T-cell (primary cell): ENCODE measurements at regions not wholly inside any gene's neighbourhood (a gene's known extent, or its start where the extent isn't known, plus 50 kb on each side); places are given as distances from the start of the nearest gene placed in this dataset.

ENCODE experiments used
- ATAC-seq, 4 experiments: fragments of 200-7000 bp in 3 of 4; fragments of 150-1000 bp in 1 of 4; cut with Tn5 transposase; replicated peaks in 1 of 4; 1 replicate in 3 of 4; 2 replicates in 1 of 4; pipeline ENCODE4 v1.10.0; 2021; ENCODE audit warnings: moderate library complexity in 3 of 4, mild to moderate bottlenecking in 2 of 4, moderate number of reproducible peaks in 1 of 4
- CTCF ChIA-PET, 2 donors: fragments of 300-600 bp; sonication (Branson Sonifier 250); formaldehyde crosslinking; loops; one replicate each; lab custom pipeline; 2022; ENCODE audit warnings: antibody characterized with exemption in 2 of 2; lab: Charles Lee
- POLR2A ChIA-PET, 2 donors: fragments of 300-600 bp; sonication (Branson Sonifier 250); formaldehyde crosslinking; loops; one replicate each; lab custom pipeline; 2022; ENCODE audit warnings: antibody characterized with exemption in 2 of 2; lab: Charles Lee
- DNase-seq, 35 experiments: peaks; one replicate each; pipeline versions ENCODE4 v3.0.0 to v3.0.0-alpha.2; 2013 to 2023
- H3K27ac ChIP-seq: one replicate; pipeline ENCODE4 v1.5.1; 2013; ENCODE audit warnings: low read length
- H3K27me3 ChIP-seq, 2 experiments: replicated peaks in 1 of 2; 1 replicate in 1 of 2; 2 replicates in 1 of 2; pipeline versions ENCODE4 v1.6.1 to v1.7.0; 2013; ENCODE audit warnings: low read length in 1 of 2, mixed read lengths in 1 of 2; ENCODE audit not compliant: control insufficient read depth in 2 of 2, insufficient read depth in 2 of 2; ENCODE audit errors: extremely low read depth in 1 of 2
- H3K36me3 ChIP-seq, 2 donors: 1 replicate in 1 of 2; 2 replicates in 1 of 2; pipeline versions ENCODE4 v1.6.1 to v1.7.0; 2013; ENCODE audit warnings: low read length in 1 of 2; ENCODE audit not compliant: control insufficient read depth in 2 of 2, insufficient read depth in 1 of 2; ENCODE audit errors: extremely low read depth in 1 of 2
- H3K4me1 ChIP-seq, 2 experiments: 1 replicate in 1 of 2; 2 replicates in 1 of 2; pipeline versions ENCODE4 v1.6.1 to v1.7.0; 2013; ENCODE audit warnings: low read length in 2 of 2, mixed read lengths in 1 of 2; ENCODE audit not compliant: insufficient read depth in 2 of 2, control insufficient read depth in 1 of 2; ENCODE audit errors: extremely low read depth in 1 of 2
- H3K4me3 ChIP-seq, 2 donors: 1 replicate in 1 of 2; 2 replicates in 1 of 2; pipeline versions ENCODE4 v1.5.1 to v1.7.0; 2013; ENCODE audit warnings: mild to moderate bottlenecking in 2 of 2, low read length in 1 of 2, moderate library complexity in 1 of 2; ENCODE audit not compliant: control insufficient read depth in 1 of 2; ENCODE audit errors: extremely low read depth in 1 of 2
- H3K9me3 ChIP-seq: 2 replicates; pipeline ENCODE4 v1.7.0; 2013
- H3K27ac Mint-ChIP-seq, 2 donors: one replicate each; pipeline ENCODE4 v1.8.0; 2020 to 2021; ENCODE audit warnings: mild to moderate bottlenecking in 2 of 2, mixed read lengths in 2 of 2
- H3K27me3 Mint-ChIP-seq, 2 donors: one replicate each; pipeline ENCODE4 v1.8.0; 2021 to 2022; ENCODE audit warnings: mixed read lengths in 2 of 2
- H3K36me3 Mint-ChIP-seq: one replicate; pipeline ENCODE4 v1.8.0; 2021; ENCODE audit warnings: mixed read lengths
- H3K4me1 Mint-ChIP-seq, 3 donors: one replicate each; pipeline ENCODE4 v1.8.0; 2020 to 2022; ENCODE audit warnings: mixed read lengths in 3 of 3, mild to moderate bottlenecking in 1 of 3
- H3K4me3 Mint-ChIP-seq, 3 donors: one replicate each; pipeline ENCODE4 v1.8.0; 2020 to 2022; ENCODE audit warnings: mild to moderate bottlenecking in 3 of 3, mixed read lengths in 3 of 3, moderate library complexity in 3 of 3
- H3K9me3 Mint-ChIP-seq, 3 donors: one replicate each; pipeline ENCODE4 v1.8.0; 2020 to 2022; ENCODE audit warnings: mixed read lengths in 3 of 3
- WGBS: methylation state at CpG from one replicate; pipeline ENCODE4 v1.1.5; 2013; ENCODE audit warnings: missing lambda C conversion rate; ENCODE audit not compliant: insufficient coverage; 5-methylcytosine and 5-hydroxymethylcytosine counted together

DNA sequence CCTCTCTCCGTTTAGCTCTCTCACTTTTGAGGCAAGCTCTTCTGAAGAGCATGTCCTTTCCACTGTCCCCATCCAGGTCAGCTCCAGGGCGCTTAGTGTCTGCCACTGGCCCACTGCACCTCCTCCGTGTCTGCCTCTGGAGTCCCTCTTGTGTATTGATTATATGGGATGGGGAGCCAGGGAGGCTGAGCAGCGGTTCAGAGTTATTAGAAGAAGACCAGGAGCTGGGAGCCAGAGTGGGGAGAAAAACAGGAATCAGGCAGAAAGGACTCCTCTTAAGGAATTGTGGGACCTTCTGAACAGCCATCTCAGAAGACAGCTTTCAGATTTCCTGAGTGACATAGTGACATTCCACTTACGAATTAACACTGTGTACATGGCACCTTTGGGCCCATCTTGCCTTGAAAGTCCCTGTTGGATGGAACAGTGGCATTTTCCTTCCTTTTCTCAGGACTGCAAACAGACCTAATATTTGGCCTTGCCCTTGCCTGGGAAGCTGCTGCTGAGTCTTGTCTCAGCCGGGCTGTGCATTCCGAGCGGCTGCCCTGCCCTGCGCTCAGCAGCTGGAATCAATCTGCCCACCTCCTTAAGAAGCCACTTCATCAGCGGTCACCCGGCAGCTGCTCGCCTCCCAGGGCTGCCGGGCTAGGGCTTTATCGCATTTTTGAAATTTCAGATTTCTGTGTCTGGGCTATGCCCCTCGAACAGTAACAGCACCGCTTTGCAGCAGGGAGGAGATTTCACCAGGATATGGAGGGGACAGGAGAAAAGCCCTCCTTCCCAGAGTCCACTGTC lies 81.1 kb upstream of the PRKG1 start:
- no peak overlapping the region for H3K4me3 ChIP-seq
- no peaks in the 10 kb centered on the region for H3K36me3 ChIP-seq
- no peaks in the 10 kb centered on the region for H3K9me3 Mint-ChIP-seq
- H3K9me3 ChIP-seq = no peaks in the 10 kb centered on the region
- no peak overlapping the region for H3K27ac Mint-ChIP-seq
- CTCF ChIA-PET = no interaction called here
- POLR2A ChIA-PET = no interaction called here
- no peak for ATAC-seq
- H3K4me1 Mint-ChIP-seq = peaks cover 0 to 8% (median 7%) of the 10 kb centered on the region in 3 donors
- peaks cover 30 to 53% of the 10 kb centered on the region in 2 donors for H3K27me3 Mint-ChIP-seq
- no peak for DNase-seq
- H3K27me3 ChIP-seq = peaks cover 0 to 30% of the 10 kb centered on the region in 2 experiments
- H3K4me1 ChIP-seq = peaks cover 0 to 4% of the 10 kb centered on the region in 2 experiments
- peak overlapping the region in 1 of 3 donors; percentile 0 for H3K4me3 Mint-ChIP-seq
- WGBS = 84% methylated on average over 12 of the region's 16 CpGs
- H3K27ac ChIP-seq = no peak overlapping the region
- no peaks in the 10 kb centered on the region for H3K36me3 Mint-ChIP-seq

DNA sequence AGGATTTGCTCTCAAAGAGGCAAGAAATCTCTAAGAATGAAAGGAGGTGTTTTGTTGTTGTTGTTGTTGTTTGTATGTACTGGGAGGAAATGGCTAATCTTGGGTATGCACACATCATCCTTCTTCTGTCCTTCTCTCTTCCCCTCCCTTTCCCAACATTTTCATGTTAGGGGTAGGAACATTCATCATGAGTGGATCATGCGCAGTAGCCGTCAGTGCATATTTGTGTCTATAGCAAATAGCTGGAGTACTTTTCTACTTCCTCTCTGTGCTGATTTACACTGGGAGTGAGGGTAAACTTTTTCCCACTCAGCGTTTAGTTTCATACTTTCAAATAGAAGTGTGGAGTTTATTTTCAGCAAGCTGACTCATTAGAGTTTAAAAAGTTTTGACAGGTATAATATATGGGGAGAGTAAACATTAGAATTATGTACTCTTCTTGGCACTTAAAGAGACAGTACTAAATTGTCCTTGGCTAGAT lies 80.5 kb upstream of the PRKG1 start:
- Histone ChIP-seq H3K27ac (no peak overlapping the region), H3K4me1 (peaks cover 0 to 4% of the 10 kb centered on the region in 2 experiments), H3K27me3 (peaks cover 0 to 30% of the 10 kb centered on the region in 2 experiments), H3K4me3 (no peak overlapping the region), H3K9me3 (no peaks in the 10 kb centered on the region), H3K36me3 (no peaks in the 10 kb centered on the region)
- H3K36me3 Mint-ChIP-seq = no peaks in the 10 kb centered on the region
- peaks cover 0 to 8% (median 7%) of the 10 kb centered on the region in 3 donors for H3K4me1 Mint-ChIP-seq
- no peak overlapping the region for H3K4me3 Mint-ChIP-seq
- ChIA-PET CTCF (no interaction called here), POLR2A (no interaction called here)
- no peak for ATAC-seq
- no peaks in the 10 kb centered on the region for H3K9me3 Mint-ChIP-seq
- no peak for DNase-seq
- H3K27me3 Mint-ChIP-seq = peaks cover 29 to 52% of the 10 kb centered on the region in 2 donors
- no peak overlapping the region for H3K27ac Mint-ChIP-seq
- WGBS = no CpG with 5 or more reads among the region's 3 CpGs

DNA sequence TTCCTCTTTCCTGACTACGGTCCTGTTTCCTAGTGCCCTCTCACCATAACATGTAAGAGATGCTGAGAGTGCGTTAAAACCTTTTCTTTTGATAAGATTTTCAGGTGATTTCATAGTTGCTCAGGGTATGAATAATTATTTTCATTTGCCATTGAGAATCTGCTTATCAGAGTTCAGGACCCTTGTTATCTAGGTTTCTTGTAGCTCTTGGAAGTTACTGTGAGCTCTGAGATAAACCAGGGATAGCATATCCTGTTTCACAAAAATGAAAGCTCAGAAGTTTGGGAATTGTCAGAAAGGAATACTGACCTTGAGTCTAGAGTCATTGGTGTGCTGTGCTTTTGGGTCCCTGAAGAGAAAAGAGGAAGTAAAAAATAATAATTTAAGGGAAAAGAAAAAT lies 76.8 kb upstream of the PRKG1 start:
- peaks cover 16 to 33% of the 10 kb centered on the region in 2 donors for H3K27me3 Mint-ChIP-seq
- WGBS = no CpG with 5 or more reads among the region's 2 CpGs

DNA sequence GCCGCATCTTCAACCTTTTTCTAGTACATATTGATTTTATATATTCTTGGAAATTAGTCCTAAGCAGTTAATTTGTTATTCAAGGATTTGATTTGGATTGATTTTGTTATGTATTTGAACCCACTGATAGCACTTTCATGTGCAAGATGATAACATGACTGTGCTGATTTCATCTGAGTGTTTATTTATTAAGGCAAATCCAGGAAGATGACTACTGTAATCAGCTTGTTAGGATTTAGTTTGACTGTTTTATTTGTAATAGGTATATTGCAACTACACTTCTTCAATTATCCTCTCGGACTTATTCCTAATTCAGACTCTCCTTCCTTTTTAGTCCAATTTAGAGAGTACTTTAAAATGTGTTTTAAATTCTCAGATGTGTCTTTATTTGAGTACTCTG lies 75.1 kb upstream of the PRKG1 start:
- Mint-ChIP-seq H3K9me3 (no peaks in the 10 kb centered on the region), H3K4me1 (no peaks in the 10 kb centered on the region), H3K27ac (no peak overlapping the region), H3K27me3 (peaks cover 4 to 17% of the 10 kb centered on the region in 2 donors), H3K4me3 (no peak overlapping the region), H3K36me3 (no peaks in the 10 kb centered on the region)
- Histone ChIP-seq H3K27ac (no peak overlapping the region), H3K36me3 (no peaks in the 10 kb centered on the region), H3K9me3 (no peaks in the 10 kb centered on the region), H3K4me1 (no peaks in the 10 kb centered on the region), H3K27me3 (no peaks in the 10 kb centered on the region), H3K4me3 (no peak overlapping the region)
- CTCF ChIA-PET = no interaction called here
- POLR2A ChIA-PET = no interaction called here
- DNase-seq = no peak
- no CpG with 5 or more reads among the region's 2 CpGs for WGBS
- no peak for ATAC-seq

More for the DNA sequence above, 76.8 kb upstream of the PRKG1 start:
- Histone ChIP-seq H3K27ac (no peak overlapping the region), H3K36me3 (no peaks in the 10 kb centered on the region), H3K4me1 (no peaks in the 10 kb centered on the region), H3K9me3 (no peaks in the 10 kb centered on the region), H3K4me3 (no peak overlapping the region), H3K27me3 (peaks cover 0 to 11% of the 10 kb centered on the region in 2 experiments)
- POLR2A ChIA-PET = no interaction called here
- Mint-ChIP-seq H3K4me1 (peaks cover 0 to 2% (median 2%) of the 10 kb centered on the region in 3 donors), H3K36me3 (no peaks in the 10 kb centered on the region), H3K9me3 (no peaks in the 10 kb centered on the region), H3K4me3 (no peak overlapping the region), H3K27ac (no peak overlapping the region)
- ATAC-seq (no peak), DNase-seq (no peak)
- CTCF ChIA-PET = no interaction called here

DNA sequence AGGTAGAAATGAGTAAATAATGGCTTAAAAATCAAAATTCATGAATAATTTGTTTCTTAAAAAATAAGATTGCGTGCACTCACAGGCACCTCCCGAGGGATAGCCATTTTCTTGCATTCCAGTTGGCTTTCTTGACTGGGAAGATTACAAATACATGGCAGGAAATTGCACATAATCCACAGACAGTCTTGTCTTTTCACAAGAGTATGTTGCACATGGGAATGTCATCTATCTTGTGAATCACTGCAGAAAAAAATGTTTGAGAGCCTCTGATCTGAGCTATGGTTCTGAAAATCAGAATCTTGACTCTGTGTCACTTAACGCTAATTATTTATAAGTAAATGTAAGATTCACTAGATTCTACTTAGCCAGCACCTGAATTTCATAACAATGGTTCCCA lies 74.1 kb upstream of the PRKG1 start:
- H3K36me3 Mint-ChIP-seq = no peaks in the 10 kb centered on the region
- no peak overlapping the region for H3K4me3 ChIP-seq
- no peaks in the 10 kb centered on the region for H3K4me1 Mint-ChIP-seq
- no peak for ATAC-seq
- no peak for DNase-seq
- ChIA-PET POLR2A (no interaction called here), CTCF (interaction anchor here in 1 of 2 donors (0.8 kb wide), 1 partner anchor 960 kb away, joined by 3 read pairs; no protein-coding TSS in a partner anchor)
- H3K9me3 Mint-ChIP-seq = no peaks in the 10 kb centered on the region
- H3K4me1 ChIP-seq = no peaks in the 10 kb centered on the region
- no peak overlapping the region for H3K27ac ChIP-seq
- H3K4me3 Mint-ChIP-seq = no peak overlapping the region
- H3K9me3 ChIP-seq = no peaks in the 10 kb centered on the region
- no peak overlapping the region for H3K27ac Mint-ChIP-seq
- H3K27me3 Mint-ChIP-seq = peaks cover 4 to 15% of the 10 kb centered on the region in 2 donors
- H3K27me3 ChIP-seq = no peaks in the 10 kb centered on the region
- H3K36me3 ChIP-seq = no peaks in the 10 kb centered on the region
- 83% methylated on average over 1 of the region's 3 CpGs for WGBS

DNA sequence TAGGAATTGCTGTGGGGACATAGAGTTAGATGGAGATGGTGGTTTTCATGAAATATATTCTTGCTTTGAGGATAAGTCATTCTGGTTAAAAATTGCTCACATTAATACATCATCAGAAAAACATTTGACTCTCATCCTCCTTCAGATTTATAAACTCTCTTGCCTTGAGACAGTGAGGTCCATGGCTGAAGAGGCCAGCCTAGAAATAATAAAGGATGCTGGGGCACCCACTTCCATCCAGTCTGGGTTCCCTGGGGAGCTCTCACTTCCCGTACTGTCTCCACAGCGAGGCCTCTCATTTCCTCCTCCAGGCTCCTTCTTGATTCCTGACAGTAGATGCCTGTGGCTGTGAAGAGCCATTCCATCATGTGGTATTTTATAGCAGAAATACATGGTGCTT lies 73.3 kb upstream of the PRKG1 start:
- WGBS = no CpG with 5 or more reads among the region's 2 CpGs
- Histone ChIP-seq H3K27ac (no peak overlapping the region), H3K4me1 (no peaks in the 10 kb centered on the region), H3K36me3 (no peaks in the 10 kb centered on the region), H3K4me3 (no peak overlapping the region), H3K9me3 (no peaks in the 10 kb centered on the region), H3K27me3 (no peaks in the 10 kb centered on the region)
- POLR2A ChIA-PET = no interaction called here
- H3K27ac Mint-ChIP-seq = no peak overlapping the region
- peaks cover 4 to 13% of the 10 kb centered on the region in 2 donors for H3K27me3 Mint-ChIP-seq
- no peak for DNase-seq
- H3K36me3 Mint-ChIP-seq = no peaks in the 10 kb centered on the region
- H3K4me1 Mint-ChIP-seq = no peaks in the 10 kb centered on the region
- no peak for ATAC-seq
- H3K9me3 Mint-ChIP-seq = no peaks in the 10 kb centered on the region
- CTCF ChIA-PET = interaction anchor here in 1 of 2 donors (1.3 kb wide), 1 partner anchor 959 kb away, joined by 4 read pairs; no protein-coding TSS in a partner anchor
- H3K4me3 Mint-ChIP-seq = no peak overlapping the region
